PFSK-1 (cell line): ENCODE measurements at regions not wholly inside any gene's neighbourhood (a gene's known extent, or its start where the extent isn't known, plus 50 kb on each side); places are given as distances from the start of the nearest gene placed in this dataset.

Source experiments
- FOXP2 ChIP-seq: optimal IDR thresholded peaks from 2 replicates; pipeline ENCODE3; 2011; ENCODE audit warnings: borderline replicate concordance, control low read depth, inconsistent platforms; ENCODE audit not compliant: insufficient read depth; ENCODE audit errors: extremely low read length, extremely low read depth
- POLR2AphosphoS5 ChIP-seq: IDR thresholded peaks from 2 replicates; pipeline ENCODE4 v1.6.1; 2012; ENCODE audit warnings: low read depth, mild to moderate bottlenecking, control low read depth, low read length, moderate library complexity
- REST ChIP-seq, 2 experiments: IDR thresholded peaks; 2 replicates each; pipeline versions ENCODE4 v1.6.1 to v1.8.0; 2011 to 2012; ENCODE audit warnings: low read depth in 2 of 2, low read length in 2 of 2, control low read depth in 1 of 2, inconsistent platforms in 1 of 2, mild to moderate bottlenecking in 1 of 2, moderate library complexity in 1 of 2; ENCODE audit not compliant: insufficient read depth in 1 of 2
- SIN3A ChIP-seq: IDR thresholded peaks from 2 replicates; pipeline ENCODE4 v1.6.1; 2012; ENCODE audit warnings: mild to moderate bottlenecking, low read length, moderate library complexity, borderline replicate concordance; ENCODE audit not compliant: insufficient read depth
- TAF1 ChIP-seq: IDR thresholded peaks from 2 replicates; pipeline ENCODE4 v1.6.1; 2012; ENCODE audit warnings: low read length, control low read depth, borderline replicate concordance; ENCODE audit not compliant: insufficient read depth

- no peak for TF ChIP-seq TAF1
- no peak for TF ChIP-seq POLR2AphosphoS5
- no peak for TF ChIP-seq FOXP2
- TF ChIP-seq REST (IDR thresholded peaks at IDR 0.05; ENCODE audit: insufficient read depth in 1 of 2, low read depth in 2 of 2, low read length in 2 of 2) = no peak
- TF ChIP-seq SIN3A = no peak
Observed at GRCh38 chr3:64359735-64360134, 134.5 kb upstream of the PRICKLE2 start.
